VCaP (cell line): ENCODE measurements at regions not wholly inside any gene's neighbourhood (a gene's known extent, or its start where the extent isn't known, plus 50 kb on each side); places are given as distances from the start of the nearest gene placed in this dataset.

ENCODE experiments used
- H3K27ac ChIP-seq: fragments of 450-650 bp; 2 replicates; pipeline ENCODE4 v1.5.1; 2017
- TF ChIP-seq, protein P1 (sequence below): fragments of 450-650 bp; conservative IDR thresholded peaks from 2 replicates; pipeline ENCODE4 v1.5.1; 2017; ENCODE audit warnings: mild to moderate bottlenecking, moderate library complexity

DNA sequence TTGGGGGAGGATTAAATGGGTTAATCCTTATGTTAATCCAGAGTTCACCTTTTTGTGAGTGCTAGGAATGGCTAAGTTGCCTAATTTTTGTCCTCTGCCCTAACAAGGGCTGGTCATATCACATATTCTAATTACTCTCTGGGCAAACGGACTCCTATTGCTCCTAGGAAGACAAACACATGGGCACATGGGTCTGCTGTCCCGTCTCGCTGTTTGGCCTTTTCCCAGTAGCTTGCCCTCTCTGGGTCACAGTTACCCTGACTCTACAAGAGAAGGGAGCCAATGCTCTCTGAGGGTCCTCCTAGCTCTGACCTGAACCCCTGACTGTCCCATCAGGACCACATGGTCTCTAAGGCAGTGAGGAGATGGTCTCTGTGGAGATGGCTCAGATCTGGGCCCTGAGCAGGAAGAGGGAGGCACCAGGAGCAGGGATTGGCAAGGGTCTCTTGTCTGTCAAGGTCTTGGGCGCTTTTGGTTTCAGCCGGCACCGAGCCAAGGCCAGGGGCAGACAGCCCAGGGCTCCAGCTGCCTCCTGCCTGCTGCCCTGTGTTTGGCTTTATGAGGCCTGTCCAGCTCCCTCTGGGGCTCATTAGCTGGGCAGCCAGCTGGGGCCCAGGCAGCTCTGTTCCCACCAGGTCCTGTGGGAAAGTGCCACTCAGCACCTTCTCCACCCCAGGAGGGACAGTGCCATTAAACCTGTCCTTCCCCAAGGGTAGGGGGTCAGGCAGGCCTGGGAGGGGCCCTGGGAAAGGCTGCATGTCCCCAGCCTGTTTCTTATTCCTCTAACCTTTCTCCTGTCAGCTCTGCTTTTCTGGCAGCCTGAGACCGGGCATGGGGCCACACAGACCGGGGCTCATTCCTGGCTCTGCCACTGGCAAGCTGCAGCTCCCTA, 559.9 kb downstream of the MN1 start:
- TF ChIP-seq, protein P1, sequence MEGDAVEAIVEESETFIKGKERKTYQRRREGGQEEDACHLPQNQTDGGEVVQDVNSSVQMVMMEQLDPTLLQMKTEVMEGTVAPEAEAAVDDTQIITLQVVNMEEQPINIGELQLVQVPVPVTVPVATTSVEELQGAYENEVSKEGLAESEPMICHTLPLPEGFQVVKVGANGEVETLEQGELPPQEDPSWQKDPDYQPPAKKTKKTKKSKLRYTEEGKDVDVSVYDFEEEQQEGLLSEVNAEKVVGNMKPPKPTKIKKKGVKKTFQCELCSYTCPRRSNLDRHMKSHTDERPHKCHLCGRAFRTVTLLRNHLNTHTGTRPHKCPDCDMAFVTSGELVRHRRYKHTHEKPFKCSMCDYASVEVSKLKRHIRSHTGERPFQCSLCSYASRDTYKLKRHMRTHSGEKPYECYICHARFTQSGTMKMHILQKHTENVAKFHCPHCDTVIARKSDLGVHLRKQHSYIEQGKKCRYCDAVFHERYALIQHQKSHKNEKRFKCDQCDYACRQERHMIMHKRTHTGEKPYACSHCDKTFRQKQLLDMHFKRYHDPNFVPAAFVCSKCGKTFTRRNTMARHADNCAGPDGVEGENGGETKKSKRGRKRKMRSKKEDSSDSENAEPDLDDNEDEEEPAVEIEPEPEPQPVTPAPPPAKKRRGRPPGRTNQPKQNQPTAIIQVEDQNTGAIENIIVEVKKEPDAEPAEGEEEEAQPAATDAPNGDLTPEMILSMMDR = no peak
- no peak overlapping the region for H3K27ac ChIP-seq

DNA sequence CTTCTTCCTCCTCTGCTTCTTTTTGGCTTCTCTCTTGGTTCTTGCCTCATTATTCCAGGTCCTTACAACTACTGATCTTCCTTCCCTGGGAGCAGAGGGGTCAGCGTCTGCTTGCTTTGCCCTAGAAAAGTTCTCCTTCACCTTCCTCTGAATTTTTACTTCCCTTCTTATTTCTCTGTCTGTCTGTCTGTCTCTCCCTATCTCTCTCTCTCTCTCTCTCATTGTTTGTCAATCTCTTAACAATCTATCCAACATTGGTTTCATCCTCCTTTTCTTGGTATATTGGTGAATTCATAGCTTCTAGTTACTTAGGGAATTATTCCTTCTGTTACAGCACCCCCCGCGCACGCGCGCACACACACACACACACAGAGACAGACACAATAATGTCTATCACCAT, 559.1 kb downstream of the MN1 start:
- TF ChIP-seq, protein P1 = no peak
- H3K27ac ChIP-seq = no peak overlapping the region

DNA sequence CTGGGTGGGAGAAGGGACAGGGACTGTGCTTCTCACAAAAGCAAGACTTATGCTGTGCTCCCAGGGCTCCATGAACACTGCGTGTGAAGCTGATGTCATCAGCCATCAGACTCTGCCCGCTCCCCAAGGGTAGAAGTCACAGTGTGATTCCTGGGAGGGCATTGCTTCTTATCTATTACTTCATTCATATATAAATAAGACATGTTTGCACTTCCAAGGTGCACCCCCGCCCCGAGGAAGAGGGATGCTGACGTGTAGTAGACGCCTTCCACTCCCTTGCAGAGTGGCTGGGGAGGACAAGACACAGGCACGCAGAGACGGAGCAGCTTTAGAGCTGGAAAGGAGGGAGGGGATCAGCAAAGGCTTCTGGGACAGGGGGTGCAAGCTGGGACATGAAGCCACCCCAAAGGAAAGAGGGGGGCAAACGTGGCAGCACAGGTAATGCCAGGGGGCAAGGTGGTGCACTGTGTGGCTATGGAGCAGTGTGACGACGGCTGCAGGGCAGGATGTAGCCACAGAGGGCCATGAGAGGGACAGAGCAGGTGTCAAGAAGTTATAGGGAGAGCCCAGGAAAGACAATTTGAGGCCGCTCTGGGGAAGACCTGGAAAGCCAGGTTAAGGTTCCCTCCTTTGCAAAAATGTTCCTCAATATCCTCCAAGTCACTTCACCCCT, 558.5 kb downstream of the MN1 start:
- TF ChIP-seq, protein P1 = no peak
- no peak overlapping the region for H3K27ac ChIP-seq

DNA sequence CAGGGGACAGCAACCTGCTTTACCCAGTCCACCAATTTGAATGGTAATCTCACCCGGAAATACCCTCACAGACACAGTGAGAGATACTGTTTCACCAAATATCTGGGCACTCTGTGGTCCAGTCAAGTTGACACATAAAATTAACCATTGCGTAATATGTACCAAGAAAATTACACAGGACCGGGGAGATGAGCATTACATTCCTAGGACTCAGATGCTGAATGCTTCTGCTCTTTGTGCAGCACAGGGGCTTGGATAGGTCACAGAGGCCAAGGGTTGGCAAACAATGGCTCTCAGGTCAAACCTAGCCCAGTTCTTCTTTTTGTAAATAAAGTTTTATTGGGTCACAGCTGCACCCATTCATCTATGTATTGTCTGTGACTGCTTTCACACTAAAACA, 557.2 kb downstream of the MN1 start:
- TF ChIP-seq, protein P1 = no peak
- H3K27ac ChIP-seq = no peak overlapping the region

DNA sequence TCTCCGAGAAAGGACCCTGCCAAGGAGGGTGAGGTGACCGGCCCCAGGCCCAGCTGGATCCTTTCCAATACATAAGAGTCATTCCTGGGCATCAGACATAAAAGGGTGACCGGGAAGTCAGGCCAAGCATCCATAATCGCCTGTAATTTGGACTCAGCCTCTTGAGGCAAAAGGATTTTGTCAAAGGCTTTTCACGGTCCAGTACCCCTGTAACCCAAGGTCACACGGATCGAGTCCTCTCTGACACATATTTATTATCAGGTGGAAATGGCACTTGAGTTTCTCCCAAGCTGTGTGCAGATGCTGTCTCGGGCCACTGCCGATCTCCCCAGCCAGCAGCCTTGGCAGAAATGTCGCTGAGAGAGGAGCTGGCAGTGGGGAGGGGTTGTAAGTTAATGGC, 556.5 kb downstream of the MN1 start:
- H3K27ac ChIP-seq = no peak overlapping the region
- TF ChIP-seq, protein P1 = no peak

DNA sequence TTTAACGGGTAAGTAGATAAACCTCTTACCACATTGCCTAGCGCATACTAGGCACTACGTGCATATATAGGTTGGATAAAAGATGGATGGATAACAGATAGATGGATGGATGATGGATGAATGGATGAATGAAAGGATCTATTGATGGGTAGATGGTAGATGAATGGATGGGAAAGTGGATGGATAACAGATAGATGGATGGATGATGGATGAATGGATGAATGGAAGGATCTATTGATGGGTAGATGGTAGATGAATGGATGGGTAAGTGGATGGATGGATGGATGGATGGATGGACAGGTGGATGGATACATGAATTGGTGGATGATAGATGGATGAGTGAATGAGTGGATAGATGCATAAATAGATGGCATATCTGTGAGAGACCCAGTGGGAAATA, 555.0 kb downstream of the MN1 start:
- TF ChIP-seq, protein P1 = no peak
- no peak overlapping the region for H3K27ac ChIP-seq

DNA sequence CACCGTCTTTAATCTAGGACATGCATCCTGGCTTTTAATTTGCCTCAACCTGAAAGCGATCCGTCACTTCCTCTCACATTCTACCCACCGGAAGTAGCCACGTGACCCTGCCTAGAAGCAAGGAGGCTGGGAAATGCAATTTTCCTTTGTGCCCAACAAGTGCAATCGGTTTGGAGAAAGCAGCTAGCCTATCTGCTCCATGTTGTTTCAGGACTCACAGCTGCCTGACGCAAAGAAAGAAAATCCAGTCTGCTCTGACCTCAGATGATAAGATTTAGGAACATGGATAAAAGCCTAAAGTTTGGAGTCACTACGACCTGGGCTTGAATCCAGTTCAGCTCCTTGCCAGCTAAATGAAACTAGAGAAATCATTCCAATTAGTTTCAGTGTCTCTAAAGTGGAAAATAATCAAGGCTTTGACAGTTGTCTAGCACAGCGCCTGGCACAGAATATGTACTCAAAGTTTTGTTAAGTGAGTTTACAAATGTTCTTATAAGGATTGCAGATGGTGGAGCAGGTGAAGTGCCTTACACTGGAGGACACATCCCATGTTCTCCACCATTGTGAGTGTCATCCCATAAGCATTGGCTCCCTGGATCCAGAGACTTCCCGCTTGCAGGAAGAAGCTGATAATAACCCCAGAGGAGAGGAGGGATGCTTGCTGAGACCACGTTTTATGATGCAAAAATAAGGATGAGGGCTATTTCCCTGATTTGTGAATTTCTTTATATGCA, 553.7 kb downstream of the MN1 start:
- TF ChIP-seq, protein P1 = no peak
- H3K27ac ChIP-seq = no peak overlapping the region
